ENCODE measurements at regions not wholly inside any gene's neighbourhood (a gene's known extent, or its start where the extent isn't known, plus 50 kb on each side); places are given as distances from the start of the nearest gene placed in this dataset.

DNA sequence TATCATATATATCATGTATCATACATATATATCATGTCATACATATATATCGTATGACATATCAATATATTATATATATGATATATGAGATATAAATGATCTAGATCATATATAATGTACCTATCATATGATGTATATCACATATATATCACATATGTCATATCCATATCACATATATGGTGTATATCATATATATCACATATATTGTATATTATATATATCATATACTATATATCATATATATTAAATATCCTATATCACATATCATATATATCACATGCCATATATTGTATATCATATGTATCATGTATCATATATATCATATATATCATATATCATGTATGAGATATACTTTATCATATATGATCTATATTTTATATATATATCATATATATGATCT is 355.9 kb upstream of the RBFOX1 start:
- TF ChIP-seq POLR2AphosphoS5 (IDR thresholded peaks at IDR 0.05) (no peak), POLR2A (IDR thresholded peaks at IDR 0.05) (no peak), EP300 (IDR thresholded peaks at IDR 0.05; ENCODE audit: low read depth) (no peak)
- TF ChIP-seq, protein P1, sequence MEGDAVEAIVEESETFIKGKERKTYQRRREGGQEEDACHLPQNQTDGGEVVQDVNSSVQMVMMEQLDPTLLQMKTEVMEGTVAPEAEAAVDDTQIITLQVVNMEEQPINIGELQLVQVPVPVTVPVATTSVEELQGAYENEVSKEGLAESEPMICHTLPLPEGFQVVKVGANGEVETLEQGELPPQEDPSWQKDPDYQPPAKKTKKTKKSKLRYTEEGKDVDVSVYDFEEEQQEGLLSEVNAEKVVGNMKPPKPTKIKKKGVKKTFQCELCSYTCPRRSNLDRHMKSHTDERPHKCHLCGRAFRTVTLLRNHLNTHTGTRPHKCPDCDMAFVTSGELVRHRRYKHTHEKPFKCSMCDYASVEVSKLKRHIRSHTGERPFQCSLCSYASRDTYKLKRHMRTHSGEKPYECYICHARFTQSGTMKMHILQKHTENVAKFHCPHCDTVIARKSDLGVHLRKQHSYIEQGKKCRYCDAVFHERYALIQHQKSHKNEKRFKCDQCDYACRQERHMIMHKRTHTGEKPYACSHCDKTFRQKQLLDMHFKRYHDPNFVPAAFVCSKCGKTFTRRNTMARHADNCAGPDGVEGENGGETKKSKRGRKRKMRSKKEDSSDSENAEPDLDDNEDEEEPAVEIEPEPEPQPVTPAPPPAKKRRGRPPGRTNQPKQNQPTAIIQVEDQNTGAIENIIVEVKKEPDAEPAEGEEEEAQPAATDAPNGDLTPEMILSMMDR (IDR thresholded peaks at IDR 0.05): no peak

Measured in transverse colon (tissue), 4 donors.